ENCODE measurements at regions not wholly inside any gene's neighbourhood (a gene's known extent, or its start where the extent isn't known, plus 50 kb on each side); places are given as distances from the start of the nearest gene placed in this dataset.

DNA sequence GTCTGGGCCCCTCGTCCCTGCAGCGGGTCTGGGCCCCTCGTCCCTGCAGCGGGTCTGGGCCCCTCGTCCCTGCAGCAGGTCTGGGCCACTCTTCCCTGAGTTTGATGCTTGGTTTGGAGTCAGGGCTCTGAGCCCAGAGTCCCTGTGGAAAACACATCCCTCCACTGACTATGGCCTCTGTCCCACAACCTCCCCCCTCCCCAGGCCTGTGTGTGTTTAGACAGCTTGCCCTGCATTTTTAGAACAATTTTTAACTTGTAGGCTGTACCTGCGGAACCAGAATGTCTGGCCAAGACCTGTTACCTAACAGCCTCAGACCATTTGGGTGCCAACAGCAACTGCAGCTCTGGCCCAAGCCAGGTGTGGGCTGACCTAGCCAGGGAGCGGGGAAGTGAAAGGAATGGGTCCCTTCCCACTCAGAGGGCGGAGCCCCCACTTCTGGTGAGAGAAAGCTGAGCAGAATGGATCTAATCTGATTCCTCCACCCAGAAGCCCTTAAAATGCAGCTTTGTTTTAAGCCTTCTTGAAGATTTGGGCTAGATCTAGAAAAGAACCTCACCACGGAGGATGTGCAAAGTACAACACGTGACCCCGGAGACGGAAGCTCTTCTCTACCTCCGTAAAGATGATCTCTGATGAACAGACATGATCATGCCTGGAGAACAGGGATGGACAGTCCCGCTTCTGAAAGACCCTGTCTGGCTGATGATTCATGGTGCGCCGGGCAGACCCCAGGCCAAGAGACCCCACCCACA, 60.5 kb upstream of the TFRC start (continued):
- peak in 1 of 2 experiments; percentile 60; a peak in 2 of 4 replicates for TF ChIP-seq MAZ (CRISPR knock-in tag; conservative IDR thresholded peaks at IDR 0.05 in 1 of 2, IDR thresholded peaks at IDR 0.05 in 1 of 2)
- TF ChIP-seq MEIS2 (IDR thresholded peaks at IDR 0.05; ENCODE audit: partially characterized antibody): no peak
- no peak for TF ChIP-seq TGIF2 (CRISPR knock-in tag; IDR thresholded peaks at IDR 0.05)
- TF ChIP-seq E2F3 (CRISPR knock-in tag; IDR thresholded peaks at IDR 0.05): 0 out of 2 replicates have a peak, but pooled peaks have one; percentile 31
- no peak for TF ChIP-seq SMAD1 (IDR thresholded peaks at IDR 0.05; ENCODE audit: low read depth, low read length, partially characterized antibody)
- TF ChIP-seq ZNF79 (CRISPR knock-in tag; IDR thresholded peaks at IDR 0.05; ENCODE audit: low read depth): no peak
- 0 out of 2 replicates have a peak, but pooled peaks have one; percentile 61 for TF ChIP-seq SUPT5H (IDR thresholded peaks at IDR 0.05)
- peak in 1 of 2 experiments; percentile 30; a peak in 1 of 4 replicates for TF ChIP-seq RAD21 (CRISPR knock-in tag; conservative IDR thresholded peaks at IDR 0.05 in 1 of 2, IDR thresholded peaks at IDR 0.05 in 1 of 2)
- peak; percentile 25; the same call in 1 of the 2 replicates for TF ChIP-seq MTA3 (IDR thresholded peaks at IDR 0.05; ENCODE audit: borderline replicate concordance)
- no peak for TF ChIP-seq WHSC1 (IDR thresholded peaks at IDR 0.05; ENCODE audit: low read length)
- no peak for TF ChIP-seq ZNF212 (CRISPR knock-in tag; IDR thresholded peaks at IDR 0.05)
- no peak for TF ChIP-seq SMARCC2 (IDR thresholded peaks at IDR 0.05; ENCODE audit: low read depth)
- 0 out of 2 replicates have a peak, but pooled peaks have one; percentile 6 for TF ChIP-seq ARID1B (IDR thresholded peaks at IDR 0.05)
- TF ChIP-seq, protein P1, sequence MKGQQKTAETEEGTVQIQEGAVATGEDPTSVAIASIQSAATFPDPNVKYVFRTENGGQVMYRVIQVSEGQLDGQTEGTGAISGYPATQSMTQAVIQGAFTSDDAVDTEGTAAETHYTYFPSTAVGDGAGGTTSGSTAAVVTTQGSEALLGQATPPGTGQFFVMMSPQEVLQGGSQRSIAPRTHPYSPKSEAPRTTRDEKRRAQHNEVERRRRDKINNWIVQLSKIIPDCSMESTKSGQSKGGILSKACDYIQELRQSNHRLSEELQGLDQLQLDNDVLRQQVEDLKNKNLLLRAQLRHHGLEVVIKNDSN (CRISPR knock-in tag; IDR thresholded peaks at IDR 0.05): peak; percentile 90
- no peak for TF ChIP-seq E2F6 (IDR thresholded peaks at IDR 0.05; ENCODE audit: borderline replicate concordance in 1 of 2, extremely low read depth in 1 of 2, insufficient read depth in 1 of 2, insufficient read length in 1 of 2, low read depth in 1 of 2, low read length in 1 of 2, poor library complexity in 1 of 2, severe bottlenecking in 1 of 2)
- no peak for TF ChIP-seq ZNF830 (CRISPR knock-in tag; IDR thresholded peaks at IDR 0.05)
- TF ChIP-seq ZKSCAN1 (IDR thresholded peaks at IDR 0.05; ENCODE audit: low read depth, low read length): no peak
- TF ChIP-seq ZNF124 (CRISPR knock-in tag; IDR thresholded peaks at IDR 0.05): no peak
- 0 out of 2 replicates have a peak, but pooled peaks have one; percentile 7 for TF ChIP-seq DPF2 (IDR thresholded peaks at IDR 0.05)
- no peak; the same call in 1 of the 2 replicates for TF ChIP-seq MYC (IDR thresholded peaks at IDR 0.05; ENCODE audit: low read depth, low read length)
- 0 out of 2 replicates have a peak, but pooled peaks have one; percentile 7 for TF ChIP-seq MYC (CRISPR knock-in tag; IDR thresholded peaks at IDR 0.05; ENCODE audit: borderline replicate concordance, low read depth)
- no peak for TF ChIP-seq ZBED1 (IDR thresholded peaks at IDR 0.05)
- no peak for TF ChIP-seq ZNF282 (CRISPR knock-in tag; IDR thresholded peaks at IDR 0.05)
- no peak for TF ChIP-seq ZNF707 (CRISPR knock-in tag; conservative IDR thresholded peaks at IDR 0.05)
- peak; percentile 68 for TF ChIP-seq DMBX1 (CRISPR knock-in tag; IDR thresholded peaks at IDR 0.05; ENCODE audit: borderline replicate concordance)
- peak; percentile 25; the same call in 1 of the 2 replicates for TF ChIP-seq CREB3 (tag; conservative IDR thresholded peaks at IDR 0.05; ENCODE audit: low read depth)
- TF ChIP-seq GATA2 (CRISPR knock-in tag; IDR thresholded peaks at IDR 0.05): no peak; the same call in 1 of the 2 replicates

Data from K562 (cell line).